BE2C (cell line): ENCODE measurements at regions not wholly inside any gene's neighbourhood (a gene's known extent, or its start where the extent isn't known, plus 50 kb on each side); places are given as distances from the start of the nearest gene placed in this dataset.

ENCODE experiments used
- DNase-seq: peaks from one replicate; pipeline ENCODE4 v3.0.0-alpha.2; 2020
- H3K27me3 ChIP-seq: fragments of 250-450 bp; sonication (Bioruptor Pico); 2 replicates; pipeline ENCODE4 v1.5.1; 2020; ENCODE audit warnings: mild to moderate bottlenecking
- H3K36me3 ChIP-seq: fragments of 250-450 bp; sonication (Bioruptor Pico); 2 replicates; pipeline ENCODE4 v1.5.1; 2020; ENCODE audit warnings: mild to moderate bottlenecking
- H3K4me1 ChIP-seq: fragments of 250-450 bp; sonication (Bioruptor Pico); 2 replicates; pipeline ENCODE4 v1.5.1; 2020
- H3K4me3 ChIP-seq: 2 replicates; pipeline ENCODE4 v1.5.1; 2011; ENCODE audit warnings: low read depth, low read length
- H3K9me3 ChIP-seq: fragments of 250-450 bp; sonication (Bioruptor Pico); 2 replicates; pipeline ENCODE4 v1.5.1; 2020
- CTCF ChIP-seq: IDR thresholded peaks from 2 replicates; pipeline ENCODE4 v1.5.1; 2012; ENCODE audit warnings: mild to moderate bottlenecking, low read depth, low read length

GRCh38 chr18:8901019-8901418, 195.7 kb downstream of the MTCL1 start:
- no peak for DNase-seq
- H3K4me1 ChIP-seq: no peaks in the 10 kb centered on the region
- no peak overlapping the region for H3K4me3 ChIP-seq
- TF ChIP-seq CTCF: no peak
- no peaks in the 10 kb centered on the region for H3K27me3 ChIP-seq
- no peaks in the 10 kb centered on the region for H3K9me3 ChIP-seq
- H3K36me3 ChIP-seq: no peaks in the 10 kb centered on the region

GRCh38 chr18:8904316-8904715, 198.2 kb upstream of the NDUFV2 start:
- no peak overlapping the region for H3K4me3 ChIP-seq
- no peak for TF ChIP-seq CTCF
- no peak for DNase-seq

GRCh38 chr18:8908792-8909510, 193.5 kb upstream of the NDUFV2 start:
- Histone ChIP-seq H3K9me3 (no peaks in the 10 kb centered on the region), H3K4me1 (no peaks in the 10 kb centered on the region), H3K27me3 (no peaks in the 10 kb centered on the region), H3K36me3 (no peaks in the 10 kb centered on the region), H3K4me3 (no peak overlapping the region)
- no peak for TF ChIP-seq CTCF
- no peak for DNase-seq

More at GRCh38 chr18:8904316-8904715, 198.2 kb upstream of the NDUFV2 start:
- no peaks in the 10 kb centered on the region for H3K9me3 ChIP-seq
- no peaks in the 10 kb centered on the region for H3K36me3 ChIP-seq
- no peaks in the 10 kb centered on the region for H3K4me1 ChIP-seq
- no peaks in the 10 kb centered on the region for H3K27me3 ChIP-seq

- H3K4me1 ChIP-seq: no peaks in the 10 kb centered on the region
- no peak overlapping the region for H3K4me3 ChIP-seq
- no peak for TF ChIP-seq CTCF
- DNase-seq: no peak
- H3K9me3 ChIP-seq: no peaks in the 10 kb centered on the region
- no peaks in the 10 kb centered on the region for H3K27me3 ChIP-seq
- H3K36me3 ChIP-seq: no peaks in the 10 kb centered on the region
Observed at GRCh38 chr18:8910186-8910822, 192.2 kb upstream of the NDUFV2 start.

- no peak for TF ChIP-seq CTCF
- H3K4me1 ChIP-seq: no peaks in the 10 kb centered on the region
- H3K4me3 ChIP-seq: no peak overlapping the region
- H3K36me3 ChIP-seq: no peaks in the 10 kb centered on the region
- H3K27me3 ChIP-seq: no peaks in the 10 kb centered on the region
- no peaks in the 10 kb centered on the region for H3K9me3 ChIP-seq
- DNase-seq: no peak
Observed at GRCh38 chr18:8910843-8911242, 191.7 kb upstream of the NDUFV2 start.
